NCI-H526 (cell line): ENCODE measurements at regions not wholly inside any gene's neighbourhood (a gene's known extent, or its start where the extent isn't known, plus 50 kb on each side); places are given as distances from the start of the nearest gene placed in this dataset.
A peak's percentile ranks its signal among the peaks of the same experiment; 100 is the strongest.

Experiments
- DNase-seq, 2 experiments: peaks; one replicate each; lab custom pipeline; 2025; lab: John Stamatoyannopoulos, UW

DNA sequence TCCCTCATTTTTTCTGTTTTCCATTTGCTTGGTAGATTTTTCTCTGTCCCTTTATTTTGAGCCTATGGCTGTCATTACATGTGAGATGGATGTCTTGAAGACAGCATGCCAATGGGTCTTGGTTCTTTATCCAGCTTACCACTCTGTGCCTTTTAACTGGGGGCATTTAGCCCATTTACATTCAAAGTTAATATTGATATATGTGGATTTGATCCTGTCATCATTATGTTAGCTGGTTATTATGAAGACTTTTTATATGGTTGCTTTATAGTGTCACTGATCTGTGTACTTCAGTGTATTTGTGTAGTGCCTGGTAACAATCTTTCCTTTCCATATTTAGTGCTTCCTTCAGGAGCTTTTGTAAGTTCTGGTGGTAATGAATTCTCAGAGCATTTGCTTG, 89.3 kb upstream of the UNC5B start:
- no peak for DNase-seq

DNA sequence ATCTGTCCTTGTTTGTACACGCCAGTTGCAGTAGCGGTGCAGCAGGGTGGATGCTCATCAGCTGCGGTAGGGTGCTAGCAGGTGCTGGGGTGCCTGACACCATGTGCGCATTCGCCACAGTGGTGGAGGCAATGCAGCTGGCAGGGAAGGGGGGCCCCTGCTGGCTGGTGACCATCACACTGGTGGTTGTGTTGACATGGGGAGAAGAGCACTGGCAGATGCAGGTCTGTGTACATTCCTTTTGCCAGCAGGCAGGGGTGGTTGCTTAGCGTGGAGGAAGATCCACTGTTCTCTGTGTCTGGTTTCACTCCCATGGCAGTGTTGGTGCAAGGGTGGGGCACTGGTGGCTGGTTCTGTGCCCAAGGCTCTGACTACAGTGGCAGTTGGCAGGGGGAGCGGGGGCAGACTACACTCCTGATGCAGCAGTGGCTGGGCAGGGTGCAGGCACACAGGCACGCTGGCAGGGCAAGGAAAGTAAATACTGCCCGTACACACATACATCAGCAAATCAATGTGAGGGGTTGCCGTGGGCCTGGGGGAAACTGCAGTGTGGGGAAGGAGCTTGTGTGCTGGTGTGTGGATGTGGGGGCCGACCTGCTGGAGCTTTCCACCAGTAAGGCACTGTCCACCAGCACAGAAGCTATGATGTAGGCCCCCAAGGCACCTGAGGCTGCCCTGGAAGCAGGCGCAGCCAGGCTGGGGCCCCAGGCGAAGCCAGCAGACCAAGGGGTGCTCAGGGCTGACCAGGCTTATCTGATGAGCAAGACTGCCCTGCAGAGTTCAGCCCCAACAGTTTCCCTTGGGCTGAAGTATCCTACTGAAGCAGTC, 87.2 kb upstream of the UNC5B start:
- DNase-seq, result no peak

- DNase-seq, result no peak
These were observed 86.6 kb upstream of the UNC5B start for GRCh38 chr10:71125749-71126107.

DNA sequence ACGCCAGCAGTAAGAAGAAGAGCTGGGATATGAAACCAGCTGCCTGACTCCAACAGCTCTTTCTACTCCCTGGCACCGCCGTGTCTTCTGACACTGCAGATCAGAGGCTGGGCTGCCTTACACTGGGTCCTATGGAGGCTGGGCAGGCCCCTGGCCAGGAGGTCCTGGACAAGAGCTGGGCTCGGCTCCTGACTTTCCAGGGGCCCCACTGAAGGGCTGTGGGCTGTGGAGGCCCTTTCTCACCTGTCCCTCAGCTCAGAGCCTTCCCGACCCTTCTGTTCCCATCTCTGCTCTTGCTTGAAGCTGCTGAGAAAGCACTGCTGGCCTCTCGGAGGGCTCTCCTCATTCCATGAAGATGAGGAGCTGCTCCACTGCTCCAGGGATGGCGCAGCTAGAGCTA, 85.9 kb upstream of the UNC5B start:
- no peak for DNase-seq

GRCh38 chr10:71127104-71127503, 85.3 kb upstream of the UNC5B start:
- no peak for DNase-seq

GRCh38 chr10:71127773-71128172, 84.6 kb upstream of the UNC5B start:
- DNase-seq, result no peak

DNA sequence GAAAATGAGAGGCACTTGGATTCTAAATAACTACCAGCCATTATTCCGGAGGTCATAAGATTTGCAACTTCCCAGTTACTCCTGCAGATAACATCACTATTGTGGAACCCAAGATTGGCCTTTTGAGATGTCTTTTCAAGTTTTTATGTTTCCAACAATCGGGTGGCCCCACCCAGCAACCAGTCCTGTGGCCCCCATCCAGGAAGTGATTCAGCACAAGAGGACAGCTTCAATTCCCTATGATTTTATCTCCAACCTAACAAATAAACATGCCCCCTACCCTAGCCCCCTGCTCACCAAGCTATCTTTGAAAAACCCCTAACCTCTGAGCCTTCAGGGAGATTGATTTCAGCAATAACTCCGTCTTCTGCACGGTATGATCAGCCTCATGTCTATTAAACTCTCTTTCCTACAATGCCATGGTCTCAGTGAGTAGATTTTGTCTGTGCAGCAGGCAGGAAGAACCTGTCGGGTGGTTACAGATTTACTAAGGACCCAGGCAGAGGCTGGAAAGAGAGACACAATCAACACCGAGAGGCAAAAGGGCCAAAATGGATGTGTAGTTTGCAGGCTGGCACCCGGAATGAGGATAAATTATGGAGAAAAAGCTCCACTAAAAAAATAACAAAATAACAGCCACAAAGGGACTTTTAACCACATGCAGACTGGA, 83.9 kb upstream of the UNC5B start:
- no peak for DNase-seq

- no peak for DNase-seq
These were observed 81.3 kb upstream of the UNC5B start for GRCh38 chr10:71131096-71131495.

GRCh38 chr10:71131508-71132088, 80.8 kb upstream of the UNC5B start:
- no peak for DNase-seq

DNA sequence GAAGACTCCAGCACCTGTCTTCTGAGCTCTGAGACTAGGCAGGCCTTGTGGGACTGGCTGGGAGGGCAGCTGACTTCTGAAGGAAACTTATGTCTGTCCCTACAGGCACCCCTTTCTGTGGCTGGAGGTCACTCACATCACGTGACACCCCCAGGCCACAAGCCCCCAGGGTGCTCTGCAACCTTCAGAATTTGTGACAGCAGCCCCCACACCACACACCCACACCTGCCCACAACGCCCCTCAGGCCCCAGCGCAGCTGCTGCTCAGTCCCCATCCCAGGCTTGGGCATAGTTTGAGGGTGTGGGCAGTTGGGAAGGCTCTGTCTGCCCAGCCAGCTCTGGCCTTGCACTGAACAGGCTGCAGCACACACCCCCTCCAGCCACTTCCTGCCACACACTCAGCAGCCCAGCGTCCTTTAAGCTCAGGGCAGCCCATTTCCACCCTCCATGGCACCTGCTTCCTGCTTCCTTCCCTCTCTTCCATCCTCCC, 80.0 kb upstream of the UNC5B start:
- no peak for DNase-seq

DNA sequence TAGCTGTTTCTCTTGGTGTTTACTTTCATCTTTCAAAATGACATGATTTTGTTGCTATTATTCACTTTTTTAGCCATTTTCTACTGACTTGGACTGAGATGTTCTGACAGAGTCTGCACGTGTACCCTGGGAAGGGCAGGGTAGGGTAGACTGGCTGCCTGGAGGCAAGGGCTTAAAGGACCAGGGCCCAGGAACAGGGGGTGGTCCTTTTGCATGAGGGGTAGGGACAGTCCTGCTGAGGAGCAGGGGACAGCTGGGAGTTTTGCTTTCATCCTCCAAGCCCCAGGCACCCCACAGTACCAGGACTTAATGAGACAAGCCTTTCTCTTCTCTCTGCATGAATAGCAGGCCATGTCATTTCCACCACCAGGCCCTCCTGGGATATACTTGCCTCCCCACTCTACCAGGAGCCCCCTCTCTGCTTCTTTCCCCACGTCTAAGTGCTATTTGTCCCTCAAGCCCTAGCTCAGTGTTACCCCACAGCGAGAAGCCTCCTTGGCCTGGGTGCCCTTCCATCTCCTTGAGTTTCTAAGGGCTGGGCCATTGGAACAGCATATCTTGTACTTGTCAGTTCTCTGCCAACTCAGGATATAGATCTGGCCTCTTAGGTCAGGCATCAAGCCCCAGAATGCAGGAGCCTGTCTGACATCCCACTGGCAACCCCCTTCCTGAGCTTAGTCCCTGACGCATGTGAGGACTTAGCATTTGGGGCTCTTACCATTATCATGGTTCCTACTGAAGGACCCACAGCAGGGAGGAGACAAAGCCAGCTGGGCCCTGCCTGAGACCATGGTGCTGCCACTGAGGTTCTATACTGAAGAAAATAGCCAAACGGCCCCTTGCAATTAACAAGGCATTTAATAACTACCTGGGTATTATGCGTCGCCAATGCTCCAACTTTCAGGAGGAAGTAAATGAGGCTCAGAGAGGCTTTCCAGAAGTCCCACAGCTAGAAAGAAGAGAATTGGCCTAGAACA, 78.4 kb upstream of the UNC5B start:
- DNase-seq, result no peak

GRCh38 chr10:71134732-71135211, 77.6 kb upstream of the UNC5B start:
- peak in 1 of 2 experiments; percentile 34 for DNase-seq

DNA sequence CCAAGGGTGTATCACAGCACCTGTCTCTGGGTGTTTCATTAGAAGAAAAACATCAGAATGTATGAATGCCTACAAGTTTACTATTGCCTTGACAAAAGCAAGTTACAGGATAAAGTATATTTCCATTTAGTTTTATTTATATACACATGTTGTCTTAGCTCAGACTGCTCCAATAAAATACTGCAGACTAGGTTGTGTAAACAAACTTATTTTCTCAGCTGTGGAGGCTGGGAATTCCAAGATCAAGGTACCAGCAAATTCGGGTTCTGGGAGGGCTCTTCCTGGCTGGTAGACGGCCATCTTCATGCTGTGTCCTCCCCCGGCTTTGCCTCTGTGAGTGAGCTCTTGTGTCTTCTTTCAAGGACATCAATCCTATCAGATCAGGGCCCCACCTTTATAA, 77.1 kb upstream of the UNC5B start:
- no peak for DNase-seq

DNA sequence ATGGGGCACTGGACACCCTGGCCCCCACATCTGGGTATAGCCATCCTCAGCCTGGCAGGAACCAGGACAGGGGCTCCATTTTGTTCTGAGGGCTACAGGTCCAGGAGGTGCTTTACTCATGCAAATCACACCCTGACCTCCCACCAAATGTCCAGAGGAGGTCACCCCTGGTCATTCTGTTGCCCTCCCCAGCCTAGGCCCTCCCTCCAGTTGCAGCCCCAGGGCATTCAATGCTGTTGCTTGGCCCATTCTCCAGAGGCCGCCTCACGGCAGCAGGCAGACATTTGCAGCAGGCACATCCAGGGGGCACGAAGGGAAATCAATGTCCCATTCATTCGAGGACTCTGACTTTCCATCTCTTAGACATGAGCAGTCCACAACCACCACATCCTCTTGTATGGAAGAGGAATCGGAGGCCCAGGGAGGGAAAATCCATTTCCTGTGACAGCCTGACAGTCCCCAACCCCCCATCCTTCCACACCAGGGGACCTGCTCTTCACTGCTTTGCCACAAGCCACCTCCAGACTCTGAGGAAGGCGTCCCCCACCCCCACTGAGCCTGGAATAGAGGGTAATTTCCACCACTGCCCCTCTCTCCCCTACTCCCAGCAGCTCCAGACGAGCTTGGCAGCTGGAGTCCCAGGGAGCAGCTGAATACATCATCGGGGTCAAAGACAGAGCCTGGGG, 76.2 kb upstream of the UNC5B start:
- DNase-seq, result no peak

GRCh38 chr10:71137701-71138100, 74.7 kb upstream of the UNC5B start:
- DNase-seq, result no peak

DNA sequence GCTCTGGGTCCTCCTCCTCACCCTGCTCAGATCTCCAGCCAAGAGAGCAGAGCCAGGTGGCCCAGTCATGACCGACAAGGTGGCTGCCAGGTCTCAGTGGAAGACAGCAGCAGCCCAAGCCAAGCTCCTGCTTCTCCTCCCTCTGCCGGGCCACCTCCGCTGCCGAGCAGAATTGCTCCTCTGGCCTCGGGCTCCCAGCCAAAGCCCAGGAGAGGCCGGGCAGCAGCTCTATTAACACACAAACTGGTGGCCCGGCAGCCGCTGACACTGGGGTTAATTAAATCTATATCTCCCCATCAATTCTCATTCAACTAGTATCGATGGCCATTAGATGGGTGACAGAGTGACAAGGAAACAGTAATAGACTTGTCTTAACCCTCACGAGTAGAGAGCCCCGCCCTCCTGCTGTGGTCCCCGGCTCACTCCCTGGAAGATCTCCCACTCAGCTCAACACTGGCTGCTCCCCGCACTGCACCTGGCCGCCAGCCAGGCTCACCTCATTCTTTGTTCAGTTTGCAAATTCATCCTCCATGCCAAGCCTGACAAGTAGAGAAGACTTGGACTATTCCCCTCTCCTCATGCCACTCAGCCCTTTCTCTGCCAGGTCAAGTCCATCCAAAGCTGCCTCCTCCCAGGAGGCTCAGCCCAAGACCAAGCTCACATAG, 74.1 kb upstream of the UNC5B start:
- peak; percentile 2 to 9 for DNase-seq

DNA sequence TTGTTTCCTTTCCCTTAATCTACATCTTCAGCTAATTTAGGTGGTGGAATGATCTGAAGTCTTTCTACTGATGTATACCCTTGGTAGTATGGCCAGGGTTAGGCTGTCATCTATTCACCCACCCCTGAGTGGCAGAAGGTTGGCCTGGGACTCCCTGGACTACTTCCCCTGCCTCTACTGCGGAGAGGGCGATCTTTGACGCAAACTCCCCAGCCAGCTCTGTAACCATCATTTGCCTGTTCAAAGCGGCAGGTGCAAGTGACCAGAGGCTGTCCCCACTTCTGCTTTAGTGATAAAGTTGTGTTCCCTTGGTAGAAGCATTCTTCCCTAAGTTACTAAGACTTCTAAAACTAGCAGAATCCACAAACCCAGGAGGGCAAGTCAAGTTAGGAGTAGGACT, 70.8 kb upstream of the UNC5B start:
- DNase-seq, result peak in 1 of 2 experiments; percentile 65

DNA sequence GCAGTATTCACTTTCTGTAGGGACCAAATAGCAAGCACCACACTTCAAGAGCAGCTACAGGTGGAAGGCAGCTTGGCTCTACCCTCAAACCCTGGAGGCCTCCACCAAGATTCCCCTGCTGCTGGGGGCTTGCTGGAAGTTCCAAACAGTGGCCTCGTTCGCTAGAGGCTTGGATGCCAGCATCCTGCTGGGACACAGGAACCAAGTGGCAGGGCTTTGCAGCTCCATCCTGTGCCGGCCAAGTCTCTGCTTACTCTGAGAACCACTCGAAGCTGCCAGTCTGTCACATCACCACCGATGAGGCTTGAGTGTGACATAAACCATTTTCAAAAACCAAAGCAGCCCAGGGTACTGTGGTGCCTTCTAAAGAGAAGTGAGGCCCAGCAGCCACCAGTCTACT, 69.2 kb upstream of the UNC5B start:
- DNase-seq, result no peak

DNA sequence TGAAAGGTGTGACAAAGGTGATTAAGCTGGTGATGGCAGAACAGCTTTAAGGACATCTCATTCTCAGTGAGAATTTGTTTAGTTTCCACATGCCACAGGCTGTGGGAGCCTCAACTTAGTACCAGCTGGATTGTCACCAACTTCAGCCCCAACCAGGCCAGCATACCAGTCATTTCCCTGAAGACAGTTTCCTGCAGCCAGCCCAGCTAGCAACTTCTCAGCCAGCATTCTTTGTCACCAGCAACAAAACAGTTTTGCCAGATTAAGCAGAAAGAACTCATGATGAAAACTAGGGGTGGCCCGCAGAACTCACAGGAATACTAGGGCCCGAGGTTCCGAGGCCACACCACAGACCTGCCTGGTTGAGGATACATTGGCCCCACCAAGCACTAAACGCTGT, 68.8 kb upstream of the UNC5B start:
- no peak for DNase-seq

DNA sequence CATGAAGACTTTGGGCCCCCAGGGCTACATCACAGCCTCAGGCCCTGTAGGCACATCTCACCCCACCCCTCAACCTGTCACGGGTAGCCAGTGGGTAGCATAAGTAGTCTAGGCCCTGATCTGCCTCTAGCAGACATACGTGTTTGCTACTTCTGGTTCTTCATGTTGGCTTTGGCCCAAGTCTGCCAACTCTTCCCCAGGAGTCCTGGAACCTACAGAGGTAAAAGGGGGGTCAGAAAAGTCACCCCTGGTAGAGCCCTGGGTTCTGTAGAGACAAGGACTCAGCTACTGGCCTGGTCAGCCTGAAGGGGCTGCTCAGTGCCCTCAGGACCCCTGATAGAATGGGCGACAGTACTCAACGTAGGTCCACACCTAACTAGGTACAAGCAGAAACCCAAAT, 67.5 kb upstream of the UNC5B start:
- DNase-seq, result no peak
